PFSK-1 (cell line): ENCODE measurements at regions not wholly inside any gene's neighbourhood (a gene's known extent, or its start where the extent isn't known, plus 50 kb on each side); places are given as distances from the start of the nearest gene placed in this dataset.

Source experiments
- FOXP2 ChIP-seq: optimal IDR thresholded peaks from 2 replicates; pipeline ENCODE3; 2011; ENCODE audit warnings: borderline replicate concordance, control low read depth, inconsistent platforms; ENCODE audit not compliant: insufficient read depth; ENCODE audit errors: extremely low read length, extremely low read depth
- POLR2AphosphoS5 ChIP-seq: IDR thresholded peaks from 2 replicates; pipeline ENCODE4 v1.6.1; 2012; ENCODE audit warnings: low read depth, mild to moderate bottlenecking, control low read depth, low read length, moderate library complexity
- SIN3A ChIP-seq: IDR thresholded peaks from 2 replicates; pipeline ENCODE4 v1.6.1; 2012; ENCODE audit warnings: mild to moderate bottlenecking, low read length, moderate library complexity, borderline replicate concordance; ENCODE audit not compliant: insufficient read depth
- TAF1 ChIP-seq: IDR thresholded peaks from 2 replicates; pipeline ENCODE4 v1.6.1; 2012; ENCODE audit warnings: low read length, control low read depth, borderline replicate concordance; ENCODE audit not compliant: insufficient read depth
- TF ChIP-seq, protein P1 (sequence below), 2 experiments: IDR thresholded peaks; 2 replicates each; pipeline versions ENCODE4 v1.6.1 to v1.8.0; 2011 to 2012; ENCODE audit warnings: low read depth in 2 of 2, low read length in 2 of 2, control low read depth in 1 of 2, inconsistent platforms in 1 of 2, mild to moderate bottlenecking in 1 of 2, moderate library complexity in 1 of 2; ENCODE audit not compliant: insufficient read depth in 1 of 2

DNA sequence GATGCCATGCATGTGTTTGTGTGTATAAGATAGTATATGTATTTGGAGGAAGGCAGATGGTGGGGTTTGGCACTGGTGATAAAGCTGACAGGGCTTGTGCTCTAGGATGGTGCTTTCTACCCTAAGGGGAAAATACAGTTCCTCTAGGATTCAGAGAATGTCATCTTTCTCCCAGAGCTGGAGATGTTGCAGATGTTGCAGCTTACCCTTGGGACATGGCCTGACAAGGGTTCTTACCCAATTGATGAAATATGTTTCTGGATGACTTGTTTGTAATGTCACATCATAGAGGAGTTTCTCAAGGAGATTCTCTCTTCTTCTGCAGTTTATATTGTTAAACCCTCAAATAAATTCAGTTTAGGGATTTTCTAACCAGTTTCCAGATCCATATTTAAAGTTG lies 52.5 kb upstream of the PITX2 start:
- TF ChIP-seq SIN3A (no peak), TAF1 (no peak), FOXP2 (no peak), POLR2AphosphoS5 (no peak)
- TF ChIP-seq, protein P1, sequence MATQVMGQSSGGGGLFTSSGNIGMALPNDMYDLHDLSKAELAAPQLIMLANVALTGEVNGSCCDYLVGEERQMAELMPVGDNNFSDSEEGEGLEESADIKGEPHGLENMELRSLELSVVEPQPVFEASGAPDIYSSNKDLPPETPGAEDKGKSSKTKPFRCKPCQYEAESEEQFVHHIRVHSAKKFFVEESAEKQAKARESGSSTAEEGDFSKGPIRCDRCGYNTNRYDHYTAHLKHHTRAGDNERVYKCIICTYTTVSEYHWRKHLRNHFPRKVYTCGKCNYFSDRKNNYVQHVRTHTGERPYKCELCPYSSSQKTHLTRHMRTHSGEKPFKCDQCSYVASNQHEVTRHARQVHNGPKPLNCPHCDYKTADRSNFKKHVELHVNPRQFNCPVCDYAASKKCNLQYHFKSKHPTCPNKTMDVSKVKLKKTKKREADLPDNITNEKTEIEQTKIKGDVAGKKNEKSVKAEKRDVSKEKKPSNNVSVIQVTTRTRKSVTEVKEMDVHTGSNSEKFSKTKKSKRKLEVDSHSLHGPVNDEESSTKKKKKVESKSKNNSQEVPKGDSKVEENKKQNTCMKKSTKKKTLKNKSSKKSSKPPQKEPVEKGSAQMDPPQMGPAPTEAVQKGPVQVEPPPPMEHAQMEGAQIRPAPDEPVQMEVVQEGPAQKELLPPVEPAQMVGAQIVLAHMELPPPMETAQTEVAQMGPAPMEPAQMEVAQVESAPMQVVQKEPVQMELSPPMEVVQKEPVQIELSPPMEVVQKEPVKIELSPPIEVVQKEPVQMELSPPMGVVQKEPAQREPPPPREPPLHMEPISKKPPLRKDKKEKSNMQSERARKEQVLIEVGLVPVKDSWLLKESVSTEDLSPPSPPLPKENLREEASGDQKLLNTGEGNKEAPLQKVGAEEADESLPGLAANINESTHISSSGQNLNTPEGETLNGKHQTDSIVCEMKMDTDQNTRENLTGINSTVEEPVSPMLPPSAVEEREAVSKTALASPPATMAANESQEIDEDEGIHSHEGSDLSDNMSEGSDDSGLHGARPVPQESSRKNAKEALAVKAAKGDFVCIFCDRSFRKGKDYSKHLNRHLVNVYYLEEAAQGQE (IDR thresholded peaks at IDR 0.05; ENCODE audit: insufficient read depth in 1 of 2, low read depth in 2 of 2, low read length in 2 of 2): no peak

DNA sequence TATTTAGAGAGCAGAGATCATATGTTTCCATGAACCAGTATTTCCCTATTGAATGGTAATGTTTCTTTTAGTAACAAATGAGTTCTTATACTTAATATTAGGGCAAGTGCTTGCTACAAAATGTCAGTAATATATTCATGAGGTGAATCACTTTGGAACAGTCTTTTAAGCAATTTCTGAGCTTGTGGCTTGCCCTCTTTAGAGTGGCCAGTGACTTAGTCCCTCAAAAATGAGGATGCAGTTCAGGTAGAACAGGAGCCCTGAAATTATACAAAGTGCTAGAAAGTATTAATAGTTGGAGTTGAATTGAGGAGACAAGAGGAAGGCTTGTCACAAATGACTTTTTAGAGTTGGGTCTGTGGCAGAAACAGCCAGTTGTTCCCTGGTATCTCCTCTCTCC lies 53.4 kb upstream of the PITX2 start:
- no peak for TF ChIP-seq SIN3A
- no peak for TF ChIP-seq TAF1
- TF ChIP-seq POLR2AphosphoS5: no peak
- TF ChIP-seq FOXP2: no peak
- TF ChIP-seq, protein P1 (IDR thresholded peaks at IDR 0.05; ENCODE audit: insufficient read depth in 1 of 2, low read depth in 2 of 2, low read length in 2 of 2): no peak

DNA sequence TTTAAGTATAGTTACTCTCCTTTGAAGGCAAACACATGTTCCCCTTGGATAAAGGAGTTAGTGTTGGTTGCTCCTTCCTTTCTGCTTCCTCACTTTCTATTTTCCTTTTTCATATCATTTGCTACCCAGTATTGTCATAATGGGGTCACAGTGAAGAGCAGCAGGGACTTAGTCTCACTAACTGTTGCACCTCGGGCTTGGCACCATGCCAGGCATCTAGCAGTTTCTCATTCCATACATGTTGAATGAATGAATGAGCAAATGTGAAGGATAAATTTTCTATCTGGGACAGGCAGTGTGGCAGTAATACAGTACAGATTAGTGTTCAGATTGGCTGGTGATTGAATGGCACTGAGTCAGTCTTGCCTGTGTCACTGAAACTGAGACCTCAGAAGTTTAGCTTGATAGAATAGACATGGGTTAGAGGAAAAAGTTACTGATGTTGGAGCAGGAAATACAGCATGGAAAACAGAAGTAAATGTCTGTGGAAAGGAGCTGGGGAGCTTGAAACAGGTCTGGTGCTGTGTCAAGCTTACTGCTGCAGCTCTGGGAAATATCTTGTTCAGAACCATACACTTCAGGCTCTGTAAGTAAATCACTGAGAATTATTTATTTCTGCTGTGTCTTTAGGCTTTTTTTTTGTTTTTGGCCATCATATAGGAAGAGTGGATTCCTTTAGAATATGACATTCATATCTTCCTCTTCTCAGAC lies 55.8 kb upstream of the PITX2 start:
- TF ChIP-seq FOXP2 (no peak), SIN3A (no peak), TAF1 (no peak), POLR2AphosphoS5 (no peak)
- TF ChIP-seq, protein P1 (IDR thresholded peaks at IDR 0.05; ENCODE audit: insufficient read depth in 1 of 2, low read depth in 2 of 2, low read length in 2 of 2): no peak

DNA sequence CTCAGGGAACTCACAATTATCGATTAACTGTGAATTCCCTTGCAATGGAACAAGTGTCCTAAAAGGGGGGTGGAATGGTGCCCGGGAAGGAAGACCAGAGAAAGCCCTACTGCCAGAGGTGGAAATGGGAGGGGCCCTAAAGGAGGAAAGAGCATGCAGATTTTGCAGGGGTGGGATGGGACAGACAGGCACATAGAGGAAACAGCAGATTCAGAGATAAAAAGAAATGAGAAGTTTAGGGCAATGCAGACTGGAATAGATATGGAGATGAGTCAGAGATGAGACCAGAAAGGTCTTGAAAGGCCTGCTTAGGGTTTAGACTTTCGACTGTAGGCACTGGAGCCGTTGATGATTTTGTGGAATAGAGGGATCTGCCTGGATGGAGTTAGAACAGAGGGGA lies 57.4 kb upstream of the PITX2 start:
- TF ChIP-seq TAF1 (no peak), FOXP2 (no peak), SIN3A (no peak)

DNA sequence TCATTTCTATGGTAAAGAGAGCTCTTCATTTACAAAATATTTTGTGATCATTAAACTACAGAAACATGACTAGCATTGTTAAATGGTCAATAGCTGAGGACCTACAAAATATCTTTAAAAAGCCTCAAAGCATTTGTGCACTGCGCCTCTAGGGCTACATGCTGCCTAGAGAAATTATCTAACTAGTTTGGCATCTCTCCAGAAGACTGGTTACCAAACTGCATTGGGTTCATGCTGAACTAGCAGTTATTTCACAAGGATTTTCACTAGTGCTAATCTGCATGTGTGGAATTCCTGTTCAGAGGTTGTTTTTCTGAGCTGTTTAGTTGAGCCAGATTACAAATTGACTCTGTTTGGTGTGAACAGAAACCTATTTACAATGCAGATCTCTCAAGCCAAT lies 58.5 kb upstream of the PITX2 start:
- TF ChIP-seq SIN3A (no peak), FOXP2 (no peak), TAF1 (no peak), POLR2AphosphoS5 (no peak)
- TF ChIP-seq, protein P1 (IDR thresholded peaks at IDR 0.05; ENCODE audit: insufficient read depth in 1 of 2, low read depth in 2 of 2, low read length in 2 of 2): no peak
